HG02678 (cell line): ENCODE measurements at regions not wholly inside any gene's neighbourhood (a gene's known extent, or its start where the extent isn't known, plus 50 kb on each side); places are given as distances from the start of the nearest gene placed in this dataset.

Source experiments
- ATAC-seq: cut with Tn5 transposase; IDR thresholded peaks from one replicate; pipeline ENCODE4 v1.9.1; 2021; ENCODE audit warnings: mild to moderate bottlenecking, moderate library complexity; ENCODE audit not compliant: unreplicated experiment

- ATAC-seq, result no peak
Observed at GRCh38 chr3:24639481-24640329, 145.1 kb upstream of the THRB start.

DNA sequence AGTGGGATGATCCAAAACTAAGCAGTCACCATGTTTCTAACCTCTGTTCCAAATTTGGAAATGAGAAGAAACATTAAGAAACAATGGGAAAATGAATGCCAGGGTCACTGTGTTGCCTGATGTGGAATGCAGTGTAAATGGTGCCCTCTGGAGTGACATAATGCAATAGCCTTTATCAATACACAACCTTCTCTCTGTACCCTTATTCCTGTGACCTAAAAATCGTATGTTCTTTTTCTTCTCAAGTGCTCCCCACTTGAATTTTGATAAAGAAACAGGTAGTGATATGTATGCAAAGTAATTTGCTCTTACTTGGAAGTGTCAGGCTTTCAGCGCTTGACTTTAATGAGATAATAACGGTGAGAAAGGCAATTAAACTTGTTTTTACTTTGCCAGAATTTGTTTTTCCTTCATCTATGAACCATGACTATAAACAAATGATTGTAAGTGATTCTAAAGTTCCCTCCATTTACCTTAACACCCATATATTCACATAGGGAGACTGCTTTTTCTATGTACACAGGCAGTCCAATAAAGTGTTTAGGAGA lies 145.8 kb upstream of the THRB start:
- ATAC-seq, result no peak

- no peak for ATAC-seq
Observed at GRCh38 chr3:24641628-24642027, 147.0 kb upstream of the THRB start.

DNA sequence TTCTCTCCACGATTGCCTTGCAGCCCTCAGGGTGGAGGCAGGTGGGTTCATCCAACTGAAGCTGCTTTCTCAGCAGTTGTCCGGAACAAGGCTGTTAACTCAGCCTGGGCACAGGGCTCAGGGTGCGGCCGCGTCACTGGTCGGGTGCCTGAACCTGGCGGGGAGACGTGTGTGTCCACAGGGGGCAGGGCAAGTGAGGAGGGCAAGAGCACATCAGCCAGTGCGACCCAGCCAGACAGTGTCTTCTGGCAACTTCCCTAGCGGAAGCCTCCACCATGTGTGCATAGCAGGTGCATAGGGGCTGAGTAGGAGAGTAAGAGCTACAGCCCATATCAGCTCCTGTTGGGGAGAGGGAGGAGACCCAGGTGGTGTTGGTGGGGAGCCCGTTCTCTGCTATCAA lies 150.4 kb upstream of the THRB start:
- no peak for ATAC-seq

- ATAC-seq, result no peak
Observed at GRCh38 chr3:24646790-24647189, 152.1 kb upstream of the THRB start.

DNA sequence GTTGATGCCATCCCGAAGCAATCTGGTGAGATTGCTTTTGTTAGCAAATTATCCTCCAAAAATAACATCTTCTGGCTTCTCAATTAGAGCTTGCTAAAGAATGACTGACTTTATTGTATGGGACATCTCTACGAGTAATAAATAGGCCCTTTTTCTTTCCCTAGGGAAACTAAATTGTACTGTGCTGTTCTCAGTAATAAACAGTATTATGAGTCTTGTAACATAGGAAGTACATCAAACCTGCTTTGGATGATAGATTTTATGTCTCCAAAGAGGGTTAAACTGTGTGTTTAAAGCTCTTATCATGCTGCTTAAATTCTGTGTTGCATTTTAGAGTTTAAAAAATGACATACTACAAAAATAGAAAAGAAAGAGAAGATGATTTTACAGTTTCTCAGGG lies 153.4 kb upstream of the THRB start:
- ATAC-seq, result no peak

GRCh38 chr3:24650839-24651238 lies 156.2 kb upstream of the THRB start:
- ATAC-seq, result no peak

DNA sequence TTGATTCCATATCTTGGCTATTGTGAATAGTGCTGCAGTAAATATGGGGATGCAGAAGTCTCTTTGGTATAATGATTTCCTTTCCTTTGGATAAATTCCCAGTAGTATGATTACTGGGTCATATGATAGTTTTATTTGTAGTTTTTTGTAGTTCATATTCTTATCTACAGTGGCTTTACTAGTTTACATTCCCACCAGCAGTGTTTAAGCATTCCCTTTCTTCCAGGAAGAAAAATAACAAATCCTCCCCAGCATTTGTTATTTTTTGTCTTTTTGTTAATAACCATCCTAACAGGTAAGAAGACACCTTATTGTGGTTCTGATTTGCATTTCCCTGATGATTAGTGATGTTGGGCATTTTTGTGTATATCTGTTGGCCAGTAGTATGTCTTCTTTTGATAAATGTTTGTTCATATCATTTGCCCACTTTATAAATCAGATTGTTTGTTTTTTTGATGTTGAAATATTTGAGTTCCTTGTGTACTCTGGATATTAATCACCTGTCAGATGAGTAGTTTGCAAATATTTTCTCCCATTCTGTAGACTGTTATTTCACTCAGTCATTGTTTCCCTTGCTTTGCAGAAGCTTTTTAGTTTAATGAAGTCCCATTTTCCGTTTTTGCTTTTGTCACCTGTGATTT lies 163.3 kb upstream of the THRB start:
- no peak for ATAC-seq

- no peak for ATAC-seq
Observed at GRCh38 chr3:24661175-24661584, 166.5 kb upstream of the THRB start.

GRCh38 chr3:24662449-24663345 lies 168.0 kb upstream of the THRB start:
- ATAC-seq, result no peak

GRCh38 chr3:24663406-24663805 lies 168.8 kb upstream of the THRB start:
- no peak for ATAC-seq

- no peak for ATAC-seq
Observed at GRCh38 chr3:24668039-24668438, 173.4 kb upstream of the THRB start.

- ATAC-seq, result no peak
Observed at GRCh38 chr3:24670871-24671270, 176.2 kb upstream of the THRB start.

- ATAC-seq, result no peak
Observed at GRCh38 chr3:24673596-24673995, 178.9 kb upstream of the THRB start.

GRCh38 chr3:24674261-24674660 lies 179.6 kb upstream of the THRB start:
- no peak for ATAC-seq

DNA sequence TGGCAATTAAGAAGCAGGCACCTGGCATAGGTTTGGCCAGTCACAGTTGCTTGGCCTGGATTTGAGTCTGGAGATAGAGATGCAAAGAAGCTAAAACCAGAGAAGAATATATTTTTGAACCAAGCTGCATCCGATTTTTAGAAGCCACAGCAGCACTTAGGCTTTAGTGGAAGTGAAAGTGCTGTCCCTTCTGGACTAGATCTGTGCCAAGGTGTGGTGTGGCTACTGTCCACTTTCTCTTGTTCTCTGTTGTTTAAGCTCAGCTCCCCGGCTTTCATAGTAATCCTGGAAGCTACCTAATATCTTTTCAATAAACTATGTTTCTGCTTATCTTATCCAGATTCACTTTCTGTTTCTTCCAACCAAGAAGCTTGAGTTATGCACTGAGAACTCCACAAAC lies 183.4 kb upstream of the THRB start:
- no peak for ATAC-seq

DNA sequence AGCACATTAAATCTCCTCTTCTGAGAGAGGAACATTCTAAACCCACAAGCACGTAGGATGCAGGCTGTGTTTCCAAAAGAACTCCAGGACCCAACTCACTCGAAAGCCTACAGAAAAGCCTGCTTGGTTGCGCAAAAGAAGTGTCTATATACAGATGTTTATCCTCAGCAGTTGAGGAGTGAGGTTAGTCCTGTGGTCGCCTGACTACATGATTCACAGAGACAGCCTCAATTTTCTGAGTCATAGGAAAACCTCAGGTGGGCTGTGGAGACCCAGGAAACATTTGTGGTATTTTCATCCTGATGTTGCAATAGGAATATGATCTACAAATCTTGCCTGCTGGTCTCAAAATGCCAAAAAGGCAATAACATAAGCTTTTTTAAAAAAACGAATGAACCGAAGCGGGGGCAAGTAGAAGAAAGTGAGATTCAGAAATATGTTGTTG lies 183.8 kb upstream of the THRB start:
- ATAC-seq, result no peak

DNA sequence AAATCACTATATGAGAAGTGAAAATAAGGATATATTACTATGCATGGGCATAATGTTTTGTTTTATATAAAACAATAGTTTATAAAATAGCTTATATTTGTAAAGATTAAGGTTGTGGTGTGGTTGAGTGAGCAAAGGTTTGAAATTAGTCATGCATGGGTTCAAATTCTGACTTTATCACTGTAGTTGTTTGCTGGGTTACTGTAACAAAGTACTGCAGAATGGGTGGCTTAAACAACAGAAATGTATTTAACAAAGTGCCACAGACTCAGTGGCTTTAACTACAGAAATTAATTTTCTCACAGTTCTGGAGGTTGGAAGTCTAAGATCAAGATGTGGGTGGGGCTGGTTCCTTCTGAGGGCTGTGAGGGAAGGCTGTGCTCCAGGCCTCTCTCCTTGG lies 184.8 kb upstream of the THRB start:
- no peak for ATAC-seq

- ATAC-seq, result peak; percentile 83
Observed at GRCh38 chr3:24680214-24680967, 185.7 kb upstream of the THRB start.

GRCh38 chr3:24682141-24682547 lies 187.5 kb upstream of the THRB start:
- no peak for ATAC-seq
